ENCODE measurements at regions not wholly inside any gene's neighbourhood (a gene's known extent, or its start where the extent isn't known, plus 50 kb on each side); places are given as distances from the start of the nearest gene placed in this dataset.
"Not testable (repeated sequence)": the region's sequence is repeated elsewhere in the genome, so short reads cannot be mapped to it uniquely, and the experiment has no call there.

DNA sequence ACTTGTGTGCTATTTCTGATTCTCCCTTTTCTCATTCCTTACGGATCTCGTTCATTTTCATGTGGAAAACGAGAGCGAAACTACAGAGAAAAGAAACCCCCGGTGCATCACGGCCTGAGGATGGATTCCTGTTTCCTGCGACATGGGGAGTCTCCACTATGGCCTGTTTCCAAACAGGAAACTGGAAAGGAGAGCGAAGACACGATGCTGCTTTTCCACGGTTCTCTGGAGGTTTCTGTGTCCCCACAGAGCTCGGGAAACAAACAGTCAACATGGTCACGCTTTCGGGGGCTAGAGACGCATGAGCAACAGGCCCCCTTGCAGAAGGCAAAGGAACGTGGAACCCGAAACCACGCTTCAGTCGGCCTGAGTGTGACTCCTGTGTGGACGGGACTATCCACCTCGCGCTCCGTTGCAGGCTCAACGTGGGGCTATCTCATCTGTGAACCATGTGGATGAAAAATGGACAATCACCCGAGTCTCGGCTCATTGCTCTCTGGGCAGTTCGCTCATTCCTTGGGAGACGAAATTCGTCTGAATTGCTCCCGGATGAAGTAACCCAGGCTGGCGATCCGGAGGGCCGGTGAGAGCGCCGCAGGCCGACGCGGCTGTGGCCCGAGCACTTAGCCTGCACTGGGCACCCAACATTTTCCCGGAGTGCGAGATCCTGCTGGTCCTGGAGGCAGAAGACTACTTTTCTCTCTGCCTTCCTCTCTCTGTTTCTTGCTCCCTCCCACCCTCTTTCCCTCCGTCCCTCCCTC lies 3923.2 kb upstream of the OR11H1 start:
- H2AFZ ChIP-seq (ENCODE audit: low read length); H2BK20ac ChIP-seq (ENCODE audit: low read length); H2BK120ac ChIP-seq (replicated peaks; ENCODE audit: low read depth, low read length); H3K79me1 ChIP-seq (ENCODE audit: low read depth, low read length); H3K9ac ChIP-seq (replicated peaks in 1 of 4; ENCODE audit: extremely low read depth in 1 of 4, low read depth in 3 of 4, low read length in 3 of 4); H2BK5ac ChIP-seq (ENCODE audit: low read depth, low read length); H3K27me3 ChIP-seq (replicated peaks in 1 of 4; ENCODE audit: control insufficient read depth in 3 of 4, extremely low read depth in 1 of 4, insufficient read depth in 3 of 4, low read length in 3 of 4); H3K14ac ChIP-seq (ENCODE audit: insufficient read length); H2BK12ac ChIP-seq (ENCODE audit: low read depth, low read length); H3K27ac ChIP-seq (ENCODE audit: low read depth, low read length); POLR2A ChIA-PET (ENCODE audit: partially characterized antibody); H2BK15ac ChIP-seq (ENCODE audit: low read length); H3K23ac ChIP-seq (ENCODE audit: insufficient read length); H3K56ac ChIP-seq (replicated peaks; ENCODE audit: insufficient read length, low read depth, low read length); DNase-seq (ENCODE audit: low read depth in 1 of 2, low spot score in 2 of 2); H4K8ac ChIP-seq (ENCODE audit: extremely low read depth, insufficient read depth, low read length); CTCF ChIA-PET (ENCODE audit: partially characterized antibody); H3K4me2 ChIP-seq (ENCODE audit: insufficient read depth in 1 of 2, low read depth in 2 of 2, low read length in 2 of 2); H3K4me1 ChIP-seq (replicated peaks in 1 of 4; ENCODE audit: control insufficient read depth in 3 of 4, insufficient read depth in 4 of 4, low read length in 3 of 4); H4K20me1 ChIP-seq (replicated peaks in 1 of 2; ENCODE audit: control insufficient read depth in 1 of 2, insufficient read depth in 2 of 2, low read length in 2 of 2); H3K4me3 ChIP-seq (ENCODE audit: extremely low read depth in 1 of 4, insufficient read depth in 2 of 4, low read depth in 3 of 4, low read length in 4 of 4); H3K36me3 ChIP-seq (ENCODE audit: control insufficient read depth in 2 of 4, insufficient read depth in 4 of 4, low read length in 3 of 4); H3K79me2 ChIP-seq (ENCODE audit: control insufficient read depth in 1 of 2, insufficient read depth in 2 of 2, low read length in 2 of 2); H3K23me2 ChIP-seq (ENCODE audit: low read depth, low read length); H4K91ac ChIP-seq (replicated peaks; ENCODE audit: insufficient read length, low read length); FAIRE-seq; H3K18ac ChIP-seq (ENCODE audit: extremely low read depth, low read length); H3K4ac ChIP-seq (replicated peaks; ENCODE audit: insufficient read length, low read depth, low read length); H2AK5ac ChIP-seq (ENCODE audit: low read depth, low read length); H4K5ac ChIP-seq (ENCODE audit: insufficient read length, low read depth, low read length): not testable (repeated sequence)
- WGBS, 2 experiments (ENCODE audit: extremely low coverage in 1 of 2, insufficient coverage in 1 of 2, insufficient read length in 1 of 2, insufficient replicate concordance in 2 of 2, low coverage in 1 of 2, low lambda C conversion rate in 2 of 2, missing lambda C conversion rate in 1 of 2) = 82% methylated on average over 39 of the region's 41 CpGs; no CpG with 5 or more reads in 1 of the 2 experiments
- H3K9me3 ChIP-seq (ENCODE audit: insufficient read depth in 2 of 2, low read depth in 1 of 2, low read length in 1 of 2) = peaks cover 63 to 64% of the 10 kb centered on the region in 2 experiments

All from H1 (cell line).